NOMO-1 (cell line): ENCODE measurements at regions not wholly inside any gene's neighbourhood (a gene's known extent, or its start where the extent isn't known, plus 50 kb on each side); places are given as distances from the start of the nearest gene placed in this dataset.

Experiments
- DNase-seq, 2 experiments: peaks; one replicate each; lab custom pipeline; 2025; ENCODE audit not compliant: unreplicated experiment in 2 of 2; lab: John Stamatoyannopoulos, UW

GRCh38 chr10:44769450-44769849 lies 141.7 kb upstream of the TMEM72 start:
- no peak for DNase-seq

DNA sequence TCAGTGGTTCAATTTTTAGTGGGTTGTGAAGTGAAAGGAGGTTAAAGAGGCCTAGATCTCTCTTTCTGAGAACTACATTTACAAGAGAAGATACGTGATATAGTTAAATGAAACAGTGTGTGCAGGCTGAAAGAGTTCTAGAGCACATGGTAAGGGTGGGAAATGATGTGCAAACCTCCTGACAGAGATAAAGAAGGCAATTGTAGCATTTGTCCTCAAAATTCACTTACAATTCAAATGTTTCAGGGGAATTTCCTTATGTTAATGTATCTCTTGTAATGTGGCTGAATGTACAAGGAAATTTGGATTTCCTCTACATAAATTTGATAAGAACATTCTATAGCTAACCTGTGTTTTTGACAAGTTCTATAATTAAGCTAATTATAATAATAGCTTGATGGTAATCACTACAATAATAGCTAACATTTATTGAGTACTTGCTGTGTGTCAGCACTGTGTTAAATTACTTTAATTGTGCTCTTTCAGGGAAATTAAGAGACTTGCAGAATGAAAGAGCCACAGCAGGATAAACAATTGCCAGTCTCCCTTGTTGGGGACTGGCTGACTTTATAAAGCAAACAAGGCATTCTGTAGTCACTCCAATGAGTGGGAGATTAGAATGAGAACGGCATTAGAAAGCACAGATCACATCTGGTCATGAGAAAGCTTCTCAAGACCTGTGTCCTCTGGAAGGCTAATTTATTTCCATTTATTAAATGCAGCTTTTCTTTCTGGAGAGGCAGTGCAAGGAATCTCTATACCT lies 139.7 kb upstream of the TMEM72 start:
- no peak for DNase-seq

DNA sequence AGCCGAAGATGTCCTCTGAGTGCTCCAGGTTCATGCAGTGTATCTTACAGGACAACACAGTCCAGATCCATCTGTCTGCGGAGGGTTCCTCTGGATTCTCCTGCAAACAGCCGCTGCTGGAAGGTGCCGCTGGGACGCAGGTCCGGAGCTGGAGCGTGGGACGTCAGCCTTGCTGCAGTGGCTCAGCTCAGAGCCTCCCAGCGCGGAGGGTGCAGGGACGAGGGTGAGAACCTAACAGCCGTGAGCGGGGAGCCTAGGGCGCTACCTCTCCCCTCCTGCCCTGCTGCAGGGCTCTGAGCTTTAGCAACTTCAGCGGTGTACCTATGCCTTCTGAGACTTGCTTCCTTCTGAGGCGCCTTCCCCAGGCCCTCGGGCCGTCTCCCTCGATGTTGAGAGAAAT lies 137.6 kb upstream of the TMEM72 start:
- DNase-seq = no peak

- no peak for DNase-seq
These were observed 136.3 kb upstream of the TMEM72 start for GRCh38 chr10:44774676-44775401.

- DNase-seq = no peak
These were observed 135.8 kb upstream of the TMEM72 start for GRCh38 chr10:44775402-44775741.

DNA sequence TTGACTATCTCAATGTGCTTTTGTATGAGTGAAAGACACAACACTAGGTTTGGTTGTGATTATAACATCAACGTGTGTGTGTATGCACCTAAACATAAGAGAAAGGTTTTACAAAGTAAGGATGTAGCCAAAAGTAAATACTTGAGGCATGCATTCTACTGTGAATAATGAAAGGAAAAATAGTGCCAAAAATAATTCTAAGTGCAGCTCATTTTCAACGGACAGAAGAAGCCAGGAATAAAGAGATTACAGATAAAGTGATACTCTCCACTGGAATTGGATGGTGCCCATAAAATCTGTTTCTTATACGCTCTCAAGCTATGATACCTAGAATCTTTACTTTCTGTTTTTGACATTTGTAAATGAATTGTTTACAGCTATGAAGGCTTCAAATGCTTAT lies 135.0 kb upstream of the TMEM72 start:
- no peak for DNase-seq

GRCh38 chr10:44779511-44779910 lies 131.6 kb upstream of the TMEM72 start:
- DNase-seq = no peak

DNA sequence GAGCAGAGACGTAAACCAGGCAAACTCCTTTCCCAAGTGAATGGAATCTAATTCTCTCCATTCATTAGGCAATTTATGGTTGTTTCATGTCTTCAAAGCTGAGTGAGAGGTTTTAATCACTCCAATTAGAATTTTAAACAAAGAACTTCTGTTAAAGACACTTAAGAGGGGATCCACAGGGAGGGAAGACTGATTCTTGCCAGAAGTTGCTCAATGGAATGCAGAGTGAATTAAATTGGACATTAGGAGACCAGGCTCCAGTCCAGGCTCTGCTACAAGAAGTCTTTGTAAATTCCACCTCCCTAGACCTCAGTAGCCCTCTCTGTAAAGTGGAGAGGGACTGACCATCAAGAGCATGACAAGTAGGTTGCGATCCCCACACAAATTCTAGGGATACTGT lies 130.7 kb upstream of the TMEM72 start:
- no peak for DNase-seq

GRCh38 chr10:44781131-44781530 lies 130.0 kb upstream of the TMEM72 start:
- DNase-seq = no peak

DNA sequence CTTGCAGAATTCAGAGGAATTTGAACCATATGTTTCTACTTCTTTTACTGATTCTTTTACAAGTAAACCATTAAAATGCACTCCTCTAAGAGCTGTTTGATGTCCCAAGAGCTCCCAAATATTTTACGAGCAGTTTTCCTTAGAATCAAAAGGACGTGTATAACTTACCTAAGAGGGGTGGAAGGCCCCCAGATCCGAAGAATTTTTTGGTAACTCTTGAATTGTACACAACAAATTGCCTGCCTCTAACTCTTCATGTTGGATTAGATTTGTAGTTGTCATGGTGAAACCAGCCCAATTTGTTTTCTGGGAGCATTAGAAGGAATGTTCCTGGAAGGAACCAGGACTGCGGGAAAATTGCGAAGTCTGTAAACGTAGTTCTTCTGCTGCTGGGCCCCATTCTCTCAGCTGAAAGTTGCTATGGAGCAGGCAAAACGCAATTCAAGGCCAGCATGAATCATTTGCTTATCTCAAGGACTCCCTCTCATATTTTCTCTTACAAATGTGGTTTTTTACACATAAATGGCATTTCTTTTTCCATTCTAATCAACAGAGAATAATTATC lies 124.8 kb upstream of the TMEM72 start:
- no peak for DNase-seq

DNA sequence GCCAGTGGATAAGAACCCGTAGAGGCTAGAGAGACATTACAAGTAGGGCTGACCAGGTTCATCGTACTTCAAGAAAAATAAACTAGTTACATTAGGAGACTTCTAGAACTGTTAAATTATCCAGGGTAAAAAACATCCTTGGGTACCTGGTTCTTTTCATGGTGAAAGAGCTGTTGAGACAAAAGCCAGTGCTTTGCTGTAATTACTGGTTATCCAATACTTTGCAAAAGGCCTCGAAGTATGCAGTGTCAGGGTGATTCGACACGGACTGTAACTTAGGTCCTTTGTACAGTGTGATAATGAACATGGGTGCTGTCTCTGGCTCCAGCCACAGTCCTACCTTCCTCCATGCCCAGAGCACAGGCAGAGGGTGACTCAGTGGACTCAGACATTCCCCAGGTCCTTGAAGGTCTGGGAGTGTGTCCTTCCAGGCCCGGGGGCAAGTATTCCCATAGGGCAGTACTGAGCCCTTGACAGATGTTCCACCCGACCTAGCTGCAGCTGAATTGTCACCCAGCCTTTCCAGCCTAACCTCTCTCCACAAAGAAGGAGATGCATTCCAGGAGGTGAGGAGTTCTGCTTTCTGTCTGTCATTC lies 123.6 kb upstream of the TMEM72 start:
- DNase-seq = no peak

DNA sequence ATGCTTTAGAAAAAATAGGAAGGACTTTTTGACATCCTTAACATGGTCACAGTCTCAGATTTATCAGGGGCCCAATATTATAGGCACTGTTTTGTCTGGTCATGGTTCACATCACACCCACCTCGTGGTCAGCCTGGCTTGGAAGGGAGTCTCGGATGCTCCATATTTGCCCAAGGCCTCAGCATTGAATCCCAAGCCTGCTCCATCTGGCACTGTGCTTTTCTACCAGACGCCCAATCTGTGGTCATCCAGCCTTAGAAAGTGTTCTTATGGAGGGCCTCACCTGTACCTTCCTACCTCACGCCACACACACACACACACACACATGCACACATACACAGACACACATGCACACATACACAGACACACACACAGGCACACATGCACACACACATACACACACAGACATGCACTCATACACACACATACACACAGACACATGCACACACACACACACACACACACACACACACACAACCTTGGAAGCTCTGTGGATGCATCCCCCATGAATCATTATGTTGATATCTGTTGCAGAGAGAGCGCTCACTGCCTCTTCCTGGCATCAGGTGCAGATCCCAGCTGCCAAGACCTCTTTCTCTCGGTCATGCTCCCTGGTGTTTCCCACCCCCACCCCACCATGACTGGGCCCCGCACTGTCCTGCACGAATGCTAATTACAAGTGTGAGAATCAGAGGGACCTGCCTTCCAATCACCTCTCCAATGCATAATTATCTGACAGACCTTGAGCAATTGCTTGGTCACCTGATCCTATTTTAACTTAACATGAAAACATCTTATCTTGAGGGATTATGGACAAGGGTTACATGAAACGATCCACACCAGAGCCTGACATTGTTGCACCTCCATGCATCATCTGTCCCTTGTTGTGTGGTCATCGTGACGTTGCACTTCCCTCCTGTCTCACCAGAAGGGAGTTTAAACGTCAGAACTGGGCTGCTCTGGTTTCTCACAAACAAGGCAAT lies 122.7 kb upstream of the TMEM72 start:
- no peak for DNase-seq

DNA sequence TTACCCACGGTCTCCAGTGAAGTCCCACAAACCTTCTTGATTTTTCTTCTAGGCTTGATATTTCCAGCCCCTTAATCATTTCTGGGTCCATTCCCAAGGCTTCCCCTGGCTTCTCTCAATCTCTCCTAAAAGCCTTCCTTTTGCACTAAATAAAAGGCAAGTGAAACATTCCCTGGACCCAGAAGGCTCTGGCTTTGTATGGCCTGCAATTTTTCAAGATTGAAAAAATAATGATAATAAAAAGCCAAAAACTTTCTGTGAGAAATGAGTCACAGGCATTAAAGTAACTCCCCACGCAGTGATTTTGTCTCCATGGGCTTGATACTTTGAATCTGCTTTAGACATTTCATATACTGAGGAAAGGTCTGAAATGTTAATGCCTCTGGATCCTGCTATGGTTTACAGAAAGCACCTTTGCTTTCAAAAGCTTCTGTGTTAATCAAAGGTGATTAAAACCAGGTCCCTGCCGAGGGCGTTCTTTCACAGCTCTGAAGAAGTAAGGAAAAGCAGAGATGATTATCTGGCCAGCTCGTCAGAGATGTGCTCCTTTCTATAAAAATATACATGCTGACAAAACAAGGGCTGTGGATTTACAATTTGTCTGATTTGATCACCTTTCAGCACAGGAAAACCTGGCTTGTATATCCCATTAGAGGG lies 118.9 kb upstream of the TMEM72 start:
- DNase-seq = no peak

GRCh38 chr10:44799966-44800365 lies 111.2 kb upstream of the TMEM72 start:
- DNase-seq = no peak

GRCh38 chr10:44801383-44802327 lies 109.5 kb upstream of the TMEM72 start:
- DNase-seq = no peak

DNA sequence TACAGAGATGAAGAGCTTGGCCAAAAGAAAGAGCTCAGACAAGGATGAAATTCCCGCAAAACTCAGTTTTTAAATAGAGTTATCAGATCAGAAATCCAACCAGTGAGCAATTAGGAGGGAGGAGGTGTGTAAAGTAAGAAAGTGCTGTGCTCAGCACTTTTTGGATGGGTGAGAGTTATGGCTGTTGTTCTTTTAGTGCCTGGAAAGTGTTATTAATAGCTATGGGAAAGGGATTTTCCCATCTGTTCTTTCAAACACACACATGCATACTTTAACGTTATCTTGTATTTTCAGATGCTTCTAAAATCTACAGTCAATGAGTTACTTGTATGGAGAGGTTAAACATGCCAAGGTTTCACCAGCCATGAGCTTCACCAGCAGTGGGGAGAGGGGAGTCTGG lies 107.3 kb upstream of the TMEM72 start:
- DNase-seq = no peak

DNA sequence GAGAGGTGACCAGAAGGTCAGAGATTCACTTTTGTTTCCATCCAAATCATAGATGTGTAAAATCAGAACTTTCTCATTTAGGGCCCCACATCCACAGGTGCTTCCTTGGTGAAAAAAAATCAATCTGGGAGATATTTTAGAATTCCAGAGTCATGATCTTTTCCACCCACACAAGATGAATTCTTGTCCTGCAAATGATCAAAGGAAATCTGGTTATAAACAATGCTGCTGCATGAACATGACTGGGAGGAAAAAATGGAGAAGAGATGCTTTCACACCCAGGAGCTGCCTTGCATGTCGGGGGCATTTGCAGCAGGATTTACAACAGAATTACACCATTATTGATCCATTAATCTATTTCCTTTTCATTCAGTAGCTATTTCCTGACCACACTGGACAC lies 106.5 kb upstream of the TMEM72 start:
- DNase-seq = no peak

GRCh38 chr10:44805466-44806210 lies 105.5 kb upstream of the TMEM72 start:
- no peak for DNase-seq
